Activated T-helper 9 cell treated with anti-CD3 and anti-CD28 coated beads, Interleukin-2, amount 50 U/mL, for 16 hours (primary cell): ENCODE measurements at regions not wholly inside any gene's neighbourhood (a gene's known extent, or its start where the extent isn't known, plus 50 kb on each side); places are given as distances from the start of the nearest gene placed in this dataset.
"Not testable (repeated sequence)": the region's sequence is repeated elsewhere in the genome, so short reads cannot be mapped to it uniquely, and the experiment has no call there.

Experiments used
- DNase-seq: peaks from one replicate; pipeline ENCODE4 v3.0.0-alpha.2; 2020; ENCODE audit warnings: low read depth

- DNase-seq: no peak
These were observed 404.6 kb downstream of the RPS24 start for GRCh38 chr10:78437998-78438906.

GRCh38 chr10:78438907-78439809, 405.5 kb downstream of the RPS24 start:
- DNase-seq: no peak

GRCh38 chr10:78441010-78441409, 407.3 kb downstream of the RPS24 start:
- no peak for DNase-seq

- DNase-seq: no peak
These were observed 408.0 kb downstream of the RPS24 start for GRCh38 chr10:78441694-78442093.

GRCh38 chr10:78442836-78443550, 409.3 kb downstream of the RPS24 start:
- no peak for DNase-seq

GRCh38 chr10:78443900-78444571, 410.4 kb downstream of the RPS24 start:
- DNase-seq: no peak

- DNase-seq: not testable (repeated sequence)
These were observed 411.1 kb downstream of the RPS24 start for GRCh38 chr10:78444741-78445140.

GRCh38 chr10:78445308-78445707, 411.6 kb downstream of the RPS24 start:
- DNase-seq: no peak

- no peak for DNase-seq
These were observed 414.8 kb downstream of the RPS24 start for GRCh38 chr10:78448470-78448869.

- no peak for DNase-seq
These were observed 415.3 kb downstream of the RPS24 start for GRCh38 chr10:78448994-78449418.

GRCh38 chr10:78449554-78449953, 415.9 kb downstream of the RPS24 start:
- no peak for DNase-seq

GRCh38 chr10:78450239-78450638, 416.6 kb downstream of the RPS24 start:
- no peak for DNase-seq

GRCh38 chr10:78450807-78451485, 417.3 kb downstream of the RPS24 start:
- no peak for DNase-seq

GRCh38 chr10:78451592-78451991, 417.9 kb downstream of the RPS24 start:
- DNase-seq: no peak

- no peak for DNase-seq
These were observed 420.5 kb downstream of the RPS24 start for GRCh38 chr10:78454123-78454645.

GRCh38 chr10:78455236-78455635, 421.6 kb downstream of the RPS24 start:
- DNase-seq: no peak

GRCh38 chr10:78455811-78456210, 422.1 kb downstream of the RPS24 start:
- DNase-seq: no peak

- DNase-seq: no peak
These were observed 423.2 kb downstream of the RPS24 start for GRCh38 chr10:78456649-78457400.

- no peak for DNase-seq
These were observed 424.3 kb downstream of the RPS24 start for GRCh38 chr10:78457804-78458482.
